IPS-NIHi7 (cell line): ENCODE measurements at regions not wholly inside any gene's neighbourhood (a gene's known extent, or its start where the extent isn't known, plus 50 kb on each side); places are given as distances from the start of the nearest gene placed in this dataset.

Experiments used
- DNase-seq: peaks from one replicate; pipeline ENCODE4 v3.0.0; 2012; ENCODE audit warnings: mixed read lengths; ENCODE audit errors: extremely low spot score

- peak; percentile 53 for DNase-seq
Observed at GRCh38 chr12:30874455-30875321, 51.9 kb upstream of the TSPAN11 start.

- DNase-seq: no peak
Observed at GRCh38 chr12:30870491-30871265, 55.9 kb upstream of the TSPAN11 start.

GRCh38 chr12:30867415-30867814 is 59.1 kb upstream of the TSPAN11 start:
- DNase-seq: no peak

GRCh38 chr12:30866256-30866655 is 60.3 kb upstream of the TSPAN11 start:
- DNase-seq: no peak

GRCh38 chr12:30863839-30864238 is 62.7 kb upstream of the TSPAN11 start:
- no peak for DNase-seq

- DNase-seq: no peak
Observed at GRCh38 chr12:30862486-30862885, 64.1 kb upstream of the TSPAN11 start.

- no peak for DNase-seq
Observed at GRCh38 chr12:30859226-30859625, 67.3 kb upstream of the TSPAN11 start.

GRCh38 chr12:30858471-30858870 is 68.1 kb upstream of the TSPAN11 start:
- DNase-seq: no peak

GRCh38 chr12:30853561-30854133 is 72.9 kb upstream of the TSPAN11 start:
- no peak for DNase-seq

- DNase-seq: no peak
Observed at GRCh38 chr12:30850684-30851083, 75.9 kb upstream of the TSPAN11 start.

GRCh38 chr12:30847259-30847658 is 79.3 kb upstream of the TSPAN11 start:
- no peak for DNase-seq

- no peak for DNase-seq
Observed at GRCh38 chr12:30846776-30847175, 79.8 kb upstream of the TSPAN11 start.

GRCh38 chr12:30845676-30846075 is 80.9 kb upstream of the TSPAN11 start:
- no peak for DNase-seq

GRCh38 chr12:30843211-30843610 is 83.3 kb upstream of the TSPAN11 start:
- DNase-seq: no peak

- DNase-seq: no peak
Observed at GRCh38 chr12:30840715-30841114, 85.8 kb upstream of the TSPAN11 start.

- no peak for DNase-seq
Observed at GRCh38 chr12:30839643-30840220, 85.0 kb upstream of the CAPRIN2 start.

- no peak for DNase-seq
Observed at GRCh38 chr12:30837595-30837994, 82.8 kb upstream of the CAPRIN2 start.

- DNase-seq: no peak
Observed at GRCh38 chr12:30836656-30837445, 82.1 kb upstream of the CAPRIN2 start.

- no peak for DNase-seq
Observed at GRCh38 chr12:30835216-30835615, 80.5 kb upstream of the CAPRIN2 start.

GRCh38 chr12:30830751-30831150 is 76.0 kb upstream of the CAPRIN2 start:
- no peak for DNase-seq

- DNase-seq: no peak
Observed at GRCh38 chr12:30829876-30830275, 75.1 kb upstream of the CAPRIN2 start.
